Islet of Langerhans (tissue), 1 donor: ENCODE measurements at regions not wholly inside any gene's neighbourhood (a gene's known extent, or its start where the extent isn't known, plus 50 kb on each side); places are given as distances from the start of the nearest gene placed in this dataset.
A peak's percentile ranks its signal among the peaks of the same experiment; 100 is the strongest.

Source experiments
- FAIRE-seq: peaks from one replicate; lab custom pipeline; 2011; peaks lifted over from hg19 to GRCh38; lab: Jason Lieb, UNC

DNA sequence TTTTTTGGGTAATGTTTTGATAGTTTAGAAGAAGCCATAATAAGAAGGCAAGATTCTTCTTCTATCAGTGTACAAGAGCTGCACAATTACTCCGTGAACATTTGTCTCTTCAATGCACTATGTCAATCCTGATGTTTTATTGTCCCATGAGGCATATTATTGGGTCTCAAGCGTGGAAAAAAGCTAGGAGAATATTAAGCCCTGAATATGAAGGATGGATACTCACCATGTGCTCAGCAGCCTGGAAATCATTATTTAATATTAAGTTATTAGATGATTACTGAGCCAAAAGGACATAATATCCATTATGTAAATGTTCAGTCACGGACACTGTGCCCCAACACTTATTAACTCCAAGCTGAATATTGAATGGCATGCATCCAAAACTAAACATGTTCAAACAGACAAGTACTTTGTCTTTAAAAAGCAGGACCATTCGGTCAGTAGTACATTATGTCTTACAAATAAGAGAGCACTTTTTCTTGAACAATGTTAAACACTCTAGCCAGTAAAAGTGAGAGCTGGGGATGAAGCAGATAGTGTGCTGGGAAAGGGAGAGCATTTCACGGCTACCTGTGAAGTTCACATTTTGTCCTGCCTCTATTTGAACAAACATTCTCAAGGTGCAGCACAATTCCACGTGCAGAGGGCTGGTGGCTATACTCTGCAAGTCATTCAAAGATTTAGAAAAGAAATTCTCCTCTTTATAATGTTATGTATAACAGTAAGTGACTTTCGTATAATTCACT is 70.6 kb upstream of the CNR1 start:
- FAIRE-seq: peak; percentile 43

DNA sequence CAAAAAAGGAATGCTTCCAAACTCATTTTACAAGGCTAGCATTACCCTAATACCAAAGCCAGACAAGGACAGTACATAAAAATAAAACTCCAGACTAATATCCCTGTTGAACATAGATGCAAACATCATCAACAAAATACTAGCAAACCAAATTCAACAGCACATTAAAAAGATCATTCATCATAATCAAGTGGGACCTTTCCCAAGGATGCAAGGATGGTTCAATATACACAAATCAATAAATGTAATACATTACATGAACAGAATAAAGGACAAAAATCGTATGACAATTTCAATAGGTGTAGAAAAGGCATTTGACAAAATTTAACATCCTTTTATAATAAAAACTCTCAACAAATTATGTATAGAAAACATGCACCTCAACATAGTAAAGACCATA is 66.6 kb upstream of the CNR1 start:
- no peak for FAIRE-seq

DNA sequence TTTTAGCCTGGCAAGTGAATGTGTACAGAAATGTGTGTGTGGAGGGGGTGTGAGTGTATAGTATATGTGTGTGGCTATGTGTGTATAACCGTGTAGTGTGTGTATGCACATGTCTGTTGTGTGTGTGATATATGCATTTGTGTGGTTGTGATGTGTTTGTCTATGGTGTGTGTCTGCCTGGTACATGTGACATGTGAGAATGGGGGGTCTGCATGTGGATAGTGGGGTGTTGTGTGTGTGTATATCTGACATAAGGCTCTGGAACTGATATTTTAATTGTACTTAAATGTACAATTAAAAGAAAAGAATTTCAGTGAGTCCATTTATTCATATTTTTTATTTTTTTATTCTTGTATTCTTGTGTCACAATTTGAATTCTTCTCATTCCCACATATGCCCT is 57.2 kb upstream of the CNR1 start:
- FAIRE-seq: no peak

DNA sequence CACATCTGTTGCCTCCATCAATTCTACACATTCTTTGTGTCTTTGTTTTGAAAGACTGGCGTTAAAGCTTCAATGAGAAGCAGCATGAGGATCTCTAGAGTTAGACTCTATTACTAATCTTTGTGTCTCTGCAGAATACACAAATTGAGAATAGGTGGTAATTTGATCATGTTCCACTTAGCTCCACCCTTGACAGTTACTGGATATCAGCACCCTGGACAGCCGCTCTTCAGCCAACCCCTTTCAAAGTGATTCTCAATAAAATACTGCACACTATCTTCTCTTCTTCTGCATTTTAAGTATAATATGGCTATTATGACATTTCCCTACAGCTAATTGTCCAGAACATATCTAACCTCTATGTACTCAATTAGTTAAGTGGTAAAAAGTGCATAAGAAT is 54.3 kb upstream of the CNR1 start:
- no peak for FAIRE-seq

DNA sequence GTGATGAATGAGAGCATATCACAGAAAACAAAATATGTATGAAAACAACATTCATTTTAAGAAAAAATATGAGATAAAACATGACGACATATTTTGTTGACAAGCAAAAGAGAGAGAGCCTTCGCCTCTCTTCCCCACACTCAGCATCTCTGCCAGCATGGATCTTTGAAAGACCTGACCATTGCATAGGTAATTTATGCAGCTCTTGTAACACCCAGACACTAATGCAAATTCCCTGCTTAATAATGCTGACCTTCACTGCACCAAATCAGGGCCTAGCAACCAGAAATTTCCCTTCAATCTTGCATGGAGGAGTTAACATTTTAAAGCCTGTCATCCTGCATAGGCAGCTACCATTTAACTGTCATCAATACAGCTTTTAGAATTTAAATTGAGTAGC is 50.0 kb upstream of the CNR1 start:
- no peak for FAIRE-seq
